IPS DF 19.7 (cell line): ENCODE measurements at regions not wholly inside any gene's neighbourhood (a gene's known extent, or its start where the extent isn't known, plus 50 kb on each side); places are given as distances from the start of the nearest gene placed in this dataset.
A peak's percentile ranks its signal among the peaks of the same experiment; 100 is the strongest.

Experiments
- DNase-seq: peaks from one replicate; pipeline ENCODE4 v3.0.0-alpha.2; 2013; ENCODE audit warnings: low read depth, low spot score

DNA sequence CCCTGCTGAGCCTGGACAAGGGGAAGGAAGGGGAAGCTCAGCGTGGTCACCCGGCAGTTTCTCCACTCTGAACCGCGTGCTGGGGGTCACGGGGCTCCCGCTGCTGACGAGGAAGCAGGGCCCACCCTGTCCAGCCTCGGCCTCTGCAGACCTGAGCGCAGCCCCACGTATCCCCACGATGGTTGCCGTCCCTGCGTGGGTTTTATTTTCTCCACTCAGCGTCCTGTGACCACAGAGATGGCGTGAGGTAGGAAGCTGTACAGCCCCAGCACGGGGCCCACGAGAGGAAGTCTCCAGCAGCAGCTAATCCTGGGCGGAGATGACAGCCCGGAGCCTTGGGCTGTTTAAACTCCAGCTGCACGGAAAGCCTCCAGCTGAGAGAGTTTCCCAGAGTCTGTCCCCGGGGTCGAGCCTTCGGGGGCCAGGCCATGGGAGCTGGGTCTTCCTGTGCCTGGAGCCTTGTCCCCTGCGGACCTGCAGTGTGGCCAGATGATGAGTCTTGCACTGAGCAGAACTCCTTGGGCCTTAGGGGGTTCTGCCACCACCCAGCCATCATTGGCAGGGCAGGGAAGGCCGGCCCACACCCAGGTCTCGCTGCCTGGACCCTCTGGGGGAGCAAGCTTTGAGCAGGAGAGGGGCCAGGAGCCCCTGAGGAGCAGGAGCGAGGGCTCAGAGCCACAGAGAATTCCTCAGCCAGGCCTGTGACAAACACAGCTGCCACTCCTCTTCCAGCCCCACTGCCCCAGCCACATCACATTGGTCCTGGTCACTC, 72.8 kb upstream of the FAM20C start:
- no peak for DNase-seq

GRCh38 chr7:120164-120991, 72.0 kb upstream of the FAM20C start:
- DNase-seq: no peak

- peak; percentile 79 for DNase-seq
Measured at GRCh38 chr7:121002-121785, 71.2 kb upstream of the FAM20C start.

DNA sequence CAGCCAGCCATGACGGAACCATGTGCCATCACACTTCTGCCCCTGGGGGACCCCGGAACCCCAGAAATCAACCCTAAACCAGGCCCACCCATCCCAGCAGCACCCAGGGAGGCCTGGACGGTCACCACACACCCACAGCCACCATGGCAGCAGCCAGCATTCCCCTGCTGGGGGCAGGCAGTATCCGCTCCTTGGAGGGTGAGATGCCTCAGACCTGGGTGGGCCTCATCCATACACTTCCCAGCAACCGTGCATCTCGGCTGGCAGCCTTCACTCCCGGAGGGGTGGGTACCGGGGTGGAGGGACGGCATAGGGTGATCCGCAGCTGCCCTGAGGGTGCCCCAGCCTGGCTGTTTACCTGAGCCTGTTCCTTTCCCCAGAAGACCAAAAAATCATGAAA, 69.1 kb upstream of the FAM20C start:
- DNase-seq: no peak

DNA sequence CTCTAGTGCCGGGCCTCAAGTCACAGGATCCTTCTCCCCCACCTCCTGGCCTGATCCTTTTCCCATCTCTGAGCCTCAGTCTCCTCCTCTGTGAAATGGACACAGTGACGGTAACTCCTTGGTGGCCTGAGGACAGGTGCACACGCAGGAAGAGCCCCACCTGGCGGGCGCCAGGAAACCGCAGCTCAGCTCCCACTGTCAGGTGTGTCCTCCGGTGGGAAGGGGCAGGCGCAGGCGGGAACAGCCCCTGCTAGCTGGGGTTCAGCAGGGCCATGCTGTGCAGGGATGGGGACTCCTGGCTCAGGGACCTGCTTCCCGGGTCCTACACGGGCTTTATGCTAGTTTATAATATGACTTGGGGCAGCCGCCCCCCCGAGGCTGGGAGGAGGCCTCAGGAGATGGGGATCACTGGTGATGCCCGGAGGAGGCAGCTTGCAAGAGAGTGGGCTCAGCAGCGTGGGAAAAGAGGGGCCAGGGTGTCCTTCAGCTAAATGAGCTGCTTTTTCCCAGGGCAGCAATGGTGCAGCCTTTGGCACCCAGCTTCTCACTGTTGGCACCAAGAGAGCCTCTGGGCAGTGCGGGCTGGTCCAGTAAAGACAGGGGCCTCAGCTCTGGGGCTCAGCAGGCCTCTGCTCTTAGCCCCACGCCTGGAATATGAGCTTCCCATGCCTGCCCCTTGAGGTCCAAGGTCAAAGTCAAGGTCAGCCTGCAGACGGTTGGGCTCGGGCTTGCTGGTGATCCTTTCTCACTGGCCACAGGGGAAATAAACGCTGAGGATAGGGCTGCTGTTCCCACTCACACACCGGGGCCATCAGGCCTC, 68.0 kb upstream of the FAM20C start:
- no peak for DNase-seq

- DNase-seq: no peak
Measured at GRCh38 chr7:125061-125475, 67.3 kb upstream of the FAM20C start.

DNA sequence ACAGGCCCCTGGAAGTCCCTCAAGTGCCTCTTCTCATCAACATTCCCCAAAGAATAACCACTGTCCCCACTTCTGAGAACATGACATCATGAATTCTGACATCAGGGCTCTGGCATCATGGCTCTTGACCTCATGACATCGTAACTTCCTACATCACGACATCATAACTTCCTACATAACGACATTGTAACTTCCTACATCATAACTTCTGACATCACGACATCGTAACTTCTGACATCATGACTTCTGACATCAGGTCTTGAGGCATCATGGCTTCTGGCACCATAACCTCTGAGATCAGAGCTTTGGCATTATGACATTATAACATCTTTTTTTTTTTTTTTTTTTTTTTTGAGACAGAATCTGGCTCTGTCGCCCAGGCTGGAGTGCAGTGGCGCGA, 66.7 kb upstream of the FAM20C start:
- DNase-seq: no peak

DNA sequence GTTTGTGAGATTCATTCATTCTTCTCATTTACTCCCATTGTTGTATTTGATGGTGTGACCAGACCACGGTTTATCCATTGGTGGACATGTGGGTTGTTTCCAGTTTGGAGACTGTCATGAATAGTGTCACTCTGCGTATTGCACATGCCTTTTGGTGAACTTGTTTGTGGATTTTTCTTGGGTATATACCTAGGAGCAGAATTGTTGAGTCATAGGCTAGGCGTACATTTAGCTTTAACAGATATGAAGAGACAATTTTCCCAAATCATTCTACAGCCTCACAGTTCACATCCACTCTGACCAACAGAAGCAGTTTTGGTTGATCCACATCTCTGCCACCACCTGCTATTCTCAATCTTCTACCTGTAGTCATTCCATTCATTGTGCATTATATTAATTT, 66.0 kb upstream of the FAM20C start:
- DNase-seq: no peak

DNA sequence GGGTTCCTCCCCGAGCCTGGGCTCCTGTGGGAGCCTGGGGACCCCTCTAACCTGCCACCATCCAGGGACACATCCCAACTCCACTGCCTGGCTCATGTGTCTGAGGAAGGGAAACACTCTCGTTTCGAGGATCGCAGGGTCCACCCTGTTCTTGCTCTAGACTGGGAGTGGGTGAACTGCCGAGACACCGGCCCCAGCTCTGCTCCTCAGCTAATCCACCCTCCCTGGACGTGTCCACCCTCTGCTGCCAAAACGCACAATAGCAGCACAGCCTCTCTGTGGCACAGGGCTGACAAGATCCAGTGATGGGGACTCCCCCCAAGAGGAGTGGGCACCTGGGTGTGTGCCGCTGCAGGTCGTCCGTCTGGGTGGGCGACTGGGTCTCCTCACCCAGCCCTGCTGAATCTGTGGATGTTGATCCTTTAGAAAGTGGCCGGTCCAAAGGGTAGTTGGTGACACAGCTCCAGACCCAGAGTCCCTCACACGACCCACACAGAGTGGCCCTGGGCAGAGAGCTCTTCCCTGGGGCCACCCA, 65.2 kb upstream of the FAM20C start:
- no peak for DNase-seq

- no peak for DNase-seq
Measured at GRCh38 chr7:128171-129080, 63.9 kb upstream of the FAM20C start.

DNA sequence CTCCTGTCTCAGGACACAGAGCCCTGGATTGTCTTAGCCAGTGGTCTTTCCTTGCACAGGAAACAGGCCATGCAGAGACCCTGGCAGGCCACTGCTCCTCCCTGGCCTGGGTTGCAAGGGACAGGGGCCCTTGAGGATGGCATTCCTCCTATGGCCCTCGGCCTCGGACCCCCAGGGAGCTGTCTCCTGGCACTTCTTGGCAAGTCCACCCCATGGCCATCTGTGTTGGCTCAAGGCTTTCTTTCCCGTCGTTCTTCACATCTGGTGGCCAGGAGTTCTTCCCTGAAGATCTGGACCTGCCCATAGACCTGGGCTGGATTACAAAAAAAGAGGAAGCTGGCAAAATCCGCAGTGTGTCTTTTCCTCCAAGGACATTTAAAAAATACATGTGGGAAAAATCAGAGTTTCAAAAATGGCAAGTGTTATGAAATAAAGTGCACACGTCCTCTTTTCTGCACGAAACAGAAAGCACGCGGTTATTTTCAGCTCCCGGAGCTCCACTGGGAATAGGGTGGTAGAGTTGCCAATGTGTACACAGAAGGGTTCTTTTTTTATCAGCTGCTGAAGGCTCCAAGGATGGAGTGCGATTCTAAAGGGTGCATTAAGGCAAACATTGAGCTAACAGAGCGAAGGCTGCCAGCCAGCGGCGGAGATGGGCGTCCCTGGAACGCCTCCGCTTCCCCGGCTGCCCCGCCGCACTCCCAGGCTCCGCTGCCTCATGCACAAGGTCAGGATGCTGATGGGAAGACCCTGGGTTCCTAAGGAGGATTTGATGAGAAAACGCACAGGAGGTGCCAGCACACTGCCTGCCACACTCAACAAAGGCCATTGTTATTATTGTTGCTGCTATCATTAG, 62.8 kb upstream of the FAM20C start:
- DNase-seq: no peak

GRCh38 chr7:130222-130572, 62.2 kb upstream of the FAM20C start:
- no peak for DNase-seq

DNA sequence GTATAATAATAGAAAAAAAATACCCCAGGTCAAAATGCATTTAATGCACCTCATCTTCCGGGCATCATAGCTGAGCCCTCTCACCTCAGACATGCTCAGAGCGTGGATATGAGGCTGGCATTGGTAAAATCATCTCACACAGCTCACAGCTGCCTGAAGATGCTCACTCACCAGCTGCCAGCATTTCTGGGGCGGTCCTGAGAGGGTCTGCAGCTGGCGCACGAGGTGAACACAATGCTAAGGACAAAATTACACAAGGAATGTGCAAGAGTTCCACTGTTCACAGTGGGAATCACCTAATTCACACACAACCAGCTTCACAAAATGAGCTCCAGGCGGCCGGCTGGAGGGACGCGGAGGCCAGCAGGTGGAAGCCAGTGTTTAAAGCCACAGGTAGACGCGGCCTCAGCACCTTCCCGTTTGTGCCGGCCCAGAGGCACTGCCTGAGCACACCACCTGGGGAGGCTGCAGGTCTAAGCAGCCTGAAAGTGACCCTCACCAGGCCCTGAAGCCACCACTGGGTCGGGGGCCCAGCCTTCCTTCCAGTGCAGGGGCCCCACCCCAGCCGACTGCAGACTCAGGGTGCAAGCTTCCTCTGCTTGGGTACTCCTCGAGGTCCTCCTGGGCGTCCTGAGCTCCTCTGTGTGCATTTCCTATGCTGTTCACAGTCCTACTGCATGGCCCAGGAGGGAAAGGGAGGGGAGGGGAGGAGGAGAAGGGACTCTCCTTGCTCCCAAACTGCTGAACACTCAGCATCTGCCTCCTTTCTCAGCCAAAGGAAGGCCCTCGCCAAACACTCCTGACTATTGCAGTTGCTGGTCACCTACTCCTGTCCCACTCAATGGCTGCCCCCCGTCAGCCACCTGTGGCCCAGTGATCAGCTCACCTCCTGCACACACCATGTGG, 61.2 kb upstream of the FAM20C start:
- DNase-seq: no peak

GRCh38 chr7:131781-132482, 60.4 kb upstream of the FAM20C start:
- DNase-seq: no peak

GRCh38 chr7:132899-133298, 59.5 kb upstream of the FAM20C start:
- no peak for DNase-seq

GRCh38 chr7:133470-133869, 58.9 kb upstream of the FAM20C start:
- no peak for DNase-seq

DNA sequence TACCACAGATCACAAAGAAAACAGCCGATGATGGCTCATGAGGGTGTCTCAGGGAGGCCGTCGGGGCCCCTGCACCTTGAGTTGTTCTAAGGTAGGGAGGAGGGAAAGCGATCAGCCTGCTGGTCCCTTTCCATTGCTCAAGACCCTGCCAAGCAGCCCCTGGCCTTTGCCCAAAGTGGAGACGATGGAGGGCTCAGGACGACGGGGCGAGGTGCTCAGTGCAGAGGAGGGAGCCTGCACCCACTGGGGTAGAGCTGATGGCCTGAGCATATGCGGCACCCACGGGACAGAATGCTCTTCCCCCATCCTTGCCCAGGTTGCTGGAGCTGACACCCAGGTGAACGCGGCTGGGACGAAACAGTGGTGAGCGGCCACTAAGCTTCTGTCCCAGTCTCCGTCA, 58.3 kb upstream of the FAM20C start:
- DNase-seq: no peak
